ENCODE measurements at regions not wholly inside any gene's neighbourhood (a gene's known extent, or its start where the extent isn't known, plus 50 kb on each side); places are given as distances from the start of the nearest gene placed in this dataset.

- TF ChIP-seq CTCF (IDR thresholded peaks at IDR 0.05) (no peak), EP300 (IDR thresholded peaks at IDR 0.05) (no peak), POLR2AphosphoS5 (IDR thresholded peaks at IDR 0.05) (no peak), POLR2A (IDR thresholded peaks at IDR 0.05) (no peak)
Measured at GRCh38 chr4:188727746-188728145, 588.5 kb downstream of the TRIML1 start.
